NT2/D1 (cell line): ENCODE measurements at regions not wholly inside any gene's neighbourhood (a gene's known extent, or its start where the extent isn't known, plus 50 kb on each side); places are given as distances from the start of the nearest gene placed in this dataset.

Experiments used
- SUZ12 ChIP-seq: IDR thresholded peaks from 2 replicates; pipeline ENCODE4 v1.6.1; 2011; ENCODE audit not compliant: insufficient read length, insufficient read depth; ENCODE audit errors: extremely low read depth
- ZNF274 ChIP-seq: IDR thresholded peaks from 2 replicates; pipeline ENCODE4 v1.6.1; 2011; ENCODE audit warnings: mild to moderate bottlenecking, low read depth, low read length

DNA sequence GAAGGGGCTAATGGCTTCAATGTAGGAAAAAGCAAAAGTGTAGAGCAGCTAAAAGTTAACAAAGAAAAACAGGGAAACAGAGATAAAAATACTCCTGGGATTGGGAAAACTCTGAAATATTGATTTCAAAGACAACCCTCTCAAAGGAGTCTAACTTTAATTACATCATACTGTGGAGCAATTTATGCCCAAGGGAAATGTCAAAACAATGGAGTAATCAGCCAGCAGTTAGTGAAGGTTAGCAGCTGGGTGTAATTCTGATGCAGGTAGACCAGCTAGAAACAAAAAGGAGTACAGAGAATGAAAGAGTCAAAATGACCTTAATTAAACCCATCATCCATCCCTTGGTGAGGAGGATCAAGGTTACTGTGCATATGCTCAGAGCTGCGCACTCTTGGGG, 169.0 kb downstream of the ADAM29 start:
- TF ChIP-seq ZNF274 (no peak), SUZ12 (no peak)
